Karpas-422 (cell line): ENCODE measurements at regions not wholly inside any gene's neighbourhood (a gene's known extent, or its start where the extent isn't known, plus 50 kb on each side); places are given as distances from the start of the nearest gene placed in this dataset.
"Not testable (repeated sequence)": the region's sequence is repeated elsewhere in the genome, so short reads cannot be mapped to it uniquely, and the experiment has no call there.

Experiments used
- DNase-seq: peaks from one replicate; pipeline ENCODE4 v3.0.0-alpha.2; 2015
- H2AFZ ChIP-seq: fragments of 200-600 bp; sonication (generic); 2 replicates; pipeline ENCODE4 v1.6.1; 2014; ENCODE audit warnings: antibody characterized with exemption, low read length, mixed read lengths
- H3K27ac ChIP-seq: fragments of 200-600 bp; sonication (generic); 2 replicates; pipeline ENCODE4 v1.5.1; 2014; ENCODE audit warnings: mild to moderate bottlenecking, low read length, moderate library complexity
- H3K27me3 ChIP-seq: fragments of 200-600 bp; sonication (generic); 2 replicates; pipeline ENCODE4 v1.6.1; 2014; ENCODE audit warnings: low read length, mixed read lengths
- H3K36me3 ChIP-seq: fragments of 200-600 bp; sonication (generic); 2 replicates; pipeline ENCODE4 v1.6.1; 2014; ENCODE audit warnings: low read length, mixed read lengths; ENCODE audit not compliant: insufficient read depth
- H3K4me1 ChIP-seq: fragments of 200-600 bp; sonication (generic); 2 replicates; pipeline ENCODE4 v1.6.1; 2014; ENCODE audit warnings: mild to moderate bottlenecking, low read length, mixed read lengths
- H3K4me2 ChIP-seq: fragments of 200-600 bp; sonication (generic); 2 replicates; pipeline ENCODE4 v1.6.1; 2014; ENCODE audit warnings: low read length, low read depth, mild to moderate bottlenecking; ENCODE audit not compliant: poor library complexity, severe bottlenecking
- H3K4me3 ChIP-seq: fragments of 200-600 bp; sonication (generic); 2 replicates; pipeline ENCODE4 v1.5.1; 2014; ENCODE audit warnings: mild to moderate bottlenecking, antibody characterized with exemption, low read length, mixed read lengths
- H3K79me2 ChIP-seq: fragments of 200-600 bp; sonication (generic); 2 replicates; pipeline ENCODE4 v1.6.1; 2014; ENCODE audit warnings: mild to moderate bottlenecking, low read length, mixed read lengths
- H3K9ac ChIP-seq: fragments of 200-600 bp; sonication (generic); 2 replicates; pipeline ENCODE4 v1.6.0; 2014; ENCODE audit warnings: low read length
- H3K9me2 ChIP-seq: fragments of 200-600 bp; sonication (generic), shearing (Covaris generic); replicated peaks from 2 replicates; pipeline ENCODE4 v1.6.0; 2014; ENCODE audit warnings: mild to moderate bottlenecking, low read length, moderate library complexity; ENCODE audit not compliant: insufficient read depth
- H3K9me3 ChIP-seq: fragments of 300-700, 200-600 bp; sonication (generic); 2 replicates; pipeline ENCODE4 v1.6.1; 2014; ENCODE audit warnings: low read length, mixed read lengths
- H4K20me1 ChIP-seq: fragments of 200-600 bp; sonication (generic); 2 replicates; pipeline ENCODE4 v1.6.1; 2014; ENCODE audit warnings: mild to moderate bottlenecking, antibody characterized with exemption, low read length, low read depth; ENCODE audit not compliant: insufficient read depth

GRCh38 chr5:74514888-74515551 is 125.5 kb downstream of the ENC1 start:
- H3K9me2 ChIP-seq: no peaks in the 10 kb centered on the region
- no peak overlapping the region for H3K9ac ChIP-seq
- no peaks in the 10 kb centered on the region for H3K36me3 ChIP-seq
- H3K27me3 ChIP-seq: no peaks in the 10 kb centered on the region
- H3K4me3 ChIP-seq: no peak overlapping the region
- H2AFZ ChIP-seq: no peak overlapping the region
- no peak overlapping the region for H3K4me2 ChIP-seq
- no peak overlapping the region for H3K27ac ChIP-seq
- no peaks in the 10 kb centered on the region for H3K79me2 ChIP-seq
- H4K20me1 ChIP-seq: no peaks in the 10 kb centered on the region
- no peaks in the 10 kb centered on the region for H3K9me3 ChIP-seq
- no peak for DNase-seq
- H3K4me1 ChIP-seq: no peaks in the 10 kb centered on the region

GRCh38 chr5:74511770-74512169 is 128.8 kb downstream of the ENC1 start:
- H3K9ac ChIP-seq, H4K20me1 ChIP-seq, H3K79me2 ChIP-seq, H3K9me3 ChIP-seq, H3K9me2 ChIP-seq, H3K27me3 ChIP-seq, H3K4me3 ChIP-seq, H3K36me3 ChIP-seq, H3K27ac ChIP-seq, H2AFZ ChIP-seq, H3K4me2 ChIP-seq, H3K4me1 ChIP-seq, DNase-seq: not testable (repeated sequence)

- Histone ChIP-seq H3K27ac (no peak overlapping the region), H3K27me3 (no peaks in the 10 kb centered on the region), H4K20me1 (no peaks in the 10 kb centered on the region), H2AFZ (no peak overlapping the region), H3K9me2 (no peaks in the 10 kb centered on the region), H3K79me2 (no peaks in the 10 kb centered on the region), H3K4me2 (no peak overlapping the region), H3K4me1 (no peaks in the 10 kb centered on the region), H3K36me3 (no peaks in the 10 kb centered on the region), H3K4me3 (no peak overlapping the region), H3K9ac (no peak overlapping the region), H3K9me3 (no peaks in the 10 kb centered on the region)
- no peak for DNase-seq
These were observed 130.0 kb downstream of the ENC1 start for GRCh38 chr5:74510476-74511075.

GRCh38 chr5:74507370-74508005 is 133.0 kb downstream of the ENC1 start:
- H4K20me1 ChIP-seq: no peaks in the 10 kb centered on the region
- no peak overlapping the region for H3K27ac ChIP-seq
- H3K9ac ChIP-seq: no peak overlapping the region
- no peaks in the 10 kb centered on the region for H3K9me3 ChIP-seq
- no peaks in the 10 kb centered on the region for H3K9me2 ChIP-seq
- H3K4me1 ChIP-seq: no peaks in the 10 kb centered on the region
- H3K4me3 ChIP-seq: no peak overlapping the region
- no peaks in the 10 kb centered on the region for H3K27me3 ChIP-seq
- no peak for DNase-seq
- no peak overlapping the region for H2AFZ ChIP-seq
- no peak overlapping the region for H3K4me2 ChIP-seq
- no peaks in the 10 kb centered on the region for H3K79me2 ChIP-seq
- H3K36me3 ChIP-seq: no peaks in the 10 kb centered on the region

- H3K27ac ChIP-seq: no peak overlapping the region
- DNase-seq: no peak
- no peaks in the 10 kb centered on the region for H3K27me3 ChIP-seq
- no peak overlapping the region for H3K4me2 ChIP-seq
- H4K20me1 ChIP-seq: no peaks in the 10 kb centered on the region
- H3K4me1 ChIP-seq: no peaks in the 10 kb centered on the region
- no peak overlapping the region for H3K4me3 ChIP-seq
- no peaks in the 10 kb centered on the region for H3K79me2 ChIP-seq
- no peak overlapping the region for H2AFZ ChIP-seq
- H3K36me3 ChIP-seq: no peaks in the 10 kb centered on the region
- H3K9me2 ChIP-seq: no peaks in the 10 kb centered on the region
- no peaks in the 10 kb centered on the region for H3K9me3 ChIP-seq
- no peak overlapping the region for H3K9ac ChIP-seq
These were observed 134.4 kb downstream of the ENC1 start for GRCh38 chr5:74506119-74506518.

- Histone ChIP-seq H3K4me3 (no peak overlapping the region), H3K9ac (no peak overlapping the region), H2AFZ (no peak overlapping the region)
These were observed 136.1 kb downstream of the ENC1 start for GRCh38 chr5:74504463-74504862.

GRCh38 chr5:74502479-74502950 is 138.0 kb downstream of the ENC1 start:
- no peak overlapping the region for H3K4me2 ChIP-seq
- H3K9ac ChIP-seq: no peak overlapping the region
- H4K20me1 ChIP-seq: no peaks in the 10 kb centered on the region
- H2AFZ ChIP-seq: no peak overlapping the region
- H3K27ac ChIP-seq: no peak overlapping the region
- H3K27me3 ChIP-seq: no peaks in the 10 kb centered on the region
- no peaks in the 10 kb centered on the region for H3K9me2 ChIP-seq
- H3K9me3 ChIP-seq: no peaks in the 10 kb centered on the region
- DNase-seq: no peak
- no peaks in the 10 kb centered on the region for H3K36me3 ChIP-seq
- no peak overlapping the region for H3K4me3 ChIP-seq
- no peaks in the 10 kb centered on the region for H3K4me1 ChIP-seq
- no peaks in the 10 kb centered on the region for H3K79me2 ChIP-seq

More at GRCh38 chr5:74504463-74504862, 136.1 kb downstream of the ENC1 start:
- Histone ChIP-seq H3K79me2 (no peaks in the 10 kb centered on the region), H4K20me1 (no peaks in the 10 kb centered on the region), H3K4me2 (no peak overlapping the region), H3K27me3 (no peaks in the 10 kb centered on the region), H3K27ac (no peak overlapping the region), H3K9me2 (no peaks in the 10 kb centered on the region), H3K9me3 (no peaks in the 10 kb centered on the region), H3K36me3 (no peaks in the 10 kb centered on the region), H3K4me1 (no peaks in the 10 kb centered on the region)
- no peak for DNase-seq

GRCh38 chr5:74501674-74502478 is 138.7 kb downstream of the ENC1 start:
- Histone ChIP-seq H2AFZ (no peak overlapping the region), H3K27me3 (no peaks in the 10 kb centered on the region), H3K9ac (no peak overlapping the region), H3K9me3 (no peaks in the 10 kb centered on the region), H3K4me2 (no peak overlapping the region), H3K4me3 (no peak overlapping the region), H3K79me2 (no peaks in the 10 kb centered on the region), H3K9me2 (no peaks in the 10 kb centered on the region), H3K27ac (no peak overlapping the region), H3K36me3 (no peaks in the 10 kb centered on the region), H3K4me1 (no peaks in the 10 kb centered on the region), H4K20me1 (no peaks in the 10 kb centered on the region)
- no peak for DNase-seq
